ENCODE measurements at regions not wholly inside any gene's neighbourhood (a gene's known extent, or its start where the extent isn't known, plus 50 kb on each side); places are given as distances from the start of the nearest gene placed in this dataset.
A peak's percentile ranks its signal among the peaks of the same experiment; 100 is the strongest.

GRCh38 chr12:65532764-65533163, 254.3 kb downstream of the MSRB3 start:
- H3K4me1 Mint-ChIP-seq = peaks cover 77% of the 10 kb centered on the region
- H3K27me3 Mint-ChIP-seq (ENCODE audit: low read depth, poor library complexity) = peaks cover 6% of the 10 kb centered on the region
- H3K9me3 Mint-ChIP-seq = peaks cover 37% of the 10 kb centered on the region
- H3K27ac Mint-ChIP-seq = peak overlapping the region; percentile 100
- no peak for TF ChIP-seq CTCF (IDR thresholded peaks at IDR 0.05)
- peak overlapping the region; percentile 59 for H3K4me3 Mint-ChIP-seq
- H3K36me3 Mint-ChIP-seq (ENCODE audit: low read depth) = peaks cover 23% of the 10 kb centered on the region
- no peak for DNase-seq

DNA sequence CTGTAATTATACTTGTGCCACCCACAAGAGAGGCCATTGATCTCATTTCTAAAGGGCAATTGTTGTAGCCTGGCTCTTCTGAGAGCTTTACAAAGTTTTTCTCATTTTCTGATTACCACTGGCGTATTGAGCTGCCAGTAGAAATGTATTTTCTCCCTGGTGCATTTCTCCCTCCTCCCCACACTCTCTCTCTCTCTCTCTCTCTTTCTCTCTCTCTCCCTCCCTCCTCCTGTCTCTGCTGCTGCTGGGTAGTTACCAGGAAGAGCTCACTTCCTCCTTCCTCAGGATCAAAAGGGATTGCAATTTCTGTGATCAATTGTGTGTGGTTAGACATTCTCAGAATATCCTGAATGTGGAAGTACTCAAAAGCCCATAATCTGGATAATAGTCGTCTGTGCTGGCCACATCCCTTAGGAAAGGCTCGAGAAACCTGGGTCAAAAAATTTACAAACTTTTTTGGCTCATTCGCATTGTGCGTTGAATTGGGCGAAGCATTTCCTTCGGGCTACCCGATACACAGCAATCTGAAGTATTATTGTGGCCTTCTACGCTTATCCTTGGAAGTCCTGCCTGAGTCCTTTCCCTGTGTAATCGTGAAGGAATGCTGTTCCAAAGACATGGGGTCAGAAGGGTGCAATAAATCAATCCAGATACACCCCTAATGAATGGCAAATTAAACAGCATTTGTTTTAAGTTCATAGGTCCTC, 254.8 kb downstream of the MSRB3 start:
- TF ChIP-seq CTCF (IDR thresholded peaks at IDR 0.05) = no peak
- Mint-ChIP-seq H3K9me3 (peaks cover 42% of the 10 kb centered on the region), H3K27me3 (ENCODE audit: low read depth, poor library complexity) (peaks cover 6% of the 10 kb centered on the region), H3K4me3 (peak overlapping the region; percentile 72), H3K4me1 (peaks cover 81% of the 10 kb centered on the region), H3K27ac (peak overlapping the region; percentile 100), H3K36me3 (ENCODE audit: low read depth) (peaks cover 28% of the 10 kb centered on the region)
- DNase-seq = peak; percentile 24

- Mint-ChIP-seq H3K9me3 (peaks cover 47% of the 10 kb centered on the region), H3K27me3 (ENCODE audit: low read depth, poor library complexity) (peaks cover 6% of the 10 kb centered on the region), H3K4me1 (peaks cover 81% of the 10 kb centered on the region), H3K36me3 (ENCODE audit: low read depth) (peaks cover 38% of the 10 kb centered on the region), H3K27ac (peak overlapping the region; percentile 100), H3K4me3 (peak overlapping the region; percentile 57)
- no peak for TF ChIP-seq CTCF (IDR thresholded peaks at IDR 0.05)
- DNase-seq = peak; percentile 42
Measured at GRCh38 chr12:65534238-65534841, 255.9 kb downstream of the MSRB3 start.

DNA sequence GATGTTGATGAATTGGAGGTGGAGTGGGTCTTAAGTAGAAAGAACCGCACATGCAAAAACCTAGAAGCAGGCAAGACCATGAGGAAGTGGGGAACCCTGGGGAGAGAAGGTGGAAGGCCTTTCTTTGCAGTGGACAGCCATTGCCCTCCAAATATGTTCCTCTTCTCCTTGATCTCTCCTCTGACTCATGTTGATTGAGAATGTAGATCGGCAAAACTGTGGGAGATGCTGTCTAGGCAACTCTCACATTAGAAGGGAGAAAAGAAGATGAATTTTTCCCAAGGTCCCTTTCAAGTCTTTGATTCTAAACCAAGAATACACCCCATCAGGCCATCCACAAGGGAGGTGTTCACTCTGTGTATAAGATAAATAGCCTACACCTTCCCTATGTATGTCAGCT, 257.5 kb downstream of the MSRB3 start:
- H3K36me3 Mint-ChIP-seq (ENCODE audit: low read depth) = peaks cover 45% of the 10 kb centered on the region
- peaks cover 72% of the 10 kb centered on the region for H3K4me1 Mint-ChIP-seq
- H3K4me3 Mint-ChIP-seq = no peak overlapping the region
- H3K9me3 Mint-ChIP-seq = peaks cover 54% of the 10 kb centered on the region
- no peak for TF ChIP-seq CTCF (IDR thresholded peaks at IDR 0.05)
- peaks cover 3% of the 10 kb centered on the region for H3K27me3 Mint-ChIP-seq (ENCODE audit: low read depth, poor library complexity)
- no peak for DNase-seq
- H3K27ac Mint-ChIP-seq = peak overlapping the region; percentile 100

- TF ChIP-seq CTCF (IDR thresholded peaks at IDR 0.05) = no peak
- H3K27ac Mint-ChIP-seq = no peak overlapping the region
- H3K4me3 Mint-ChIP-seq = no peak overlapping the region
- H3K27me3 Mint-ChIP-seq (ENCODE audit: low read depth, poor library complexity) = peaks cover 3% of the 10 kb centered on the region
- DNase-seq = no peak
- peaks cover 68% of the 10 kb centered on the region for H3K4me1 Mint-ChIP-seq
- H3K9me3 Mint-ChIP-seq = peaks cover 58% of the 10 kb centered on the region
- peaks cover 45% of the 10 kb centered on the region for H3K36me3 Mint-ChIP-seq (ENCODE audit: low read depth)
Measured at GRCh38 chr12:65536351-65536750, 257.9 kb downstream of the MSRB3 start.

Measured in nephron progenitor cell (in vitro differentiated cells).